SK-N-SH (cell line): ENCODE measurements at regions not wholly inside any gene's neighbourhood (a gene's known extent, or its start where the extent isn't known, plus 50 kb on each side); places are given as distances from the start of the nearest gene placed in this dataset.

Source experiments
- CTCF ChIA-PET: fragments of 300-600, 350-600 bp; formaldehyde crosslinking; extraction: SDS; loops from one replicate; lab custom pipeline; 2021; lab: Yijun Ruan, JAX
- POLR2A ChIA-PET: fragments of 350-600 bp; sonication (Branson Sonifier 250); formaldehyde crosslinking; extraction: SDS; loops from one replicate; lab custom pipeline; 2020; ENCODE audit warnings: antibody characterized with exemption, inconsistent platforms; lab: Yijun Ruan, JAX
- DNase-seq: peaks from one replicate; pipeline ENCODE4 v3.0.0; 2012
- H2AFZ ChIP-seq: fragments of 200-600 bp; sonication (generic); 2 replicates; pipeline ENCODE4 v1.8.1; 2016; ENCODE audit warnings: antibody characterized with exemption, mild to moderate bottlenecking, low read depth
- H3F3A ChIP-seq: fragments of 200-600 bp; sonication (generic); replicated peaks from 2 replicates; pipeline ENCODE3; 2016; ENCODE audit warnings: antibody characterized with exemption, mild to moderate bottlenecking; ENCODE audit not compliant: insufficient read depth
- H3K27ac ChIP-seq, 2 experiments: fragments of 200-500 bp in 1 of 2; fragments of 200-600 bp in 1 of 2; sonication (Bioruptor generic) in 1 of 2; sonication (generic), shearing (Covaris generic) in 1 of 2; 2 replicates each; pipeline versions ENCODE4 v1.5.1 to v1.6.1; 2014 to 2016; ENCODE audit warnings: low read depth in 2 of 2, inconsistent platforms in 1 of 2, low read length in 1 of 2, mild to moderate bottlenecking in 1 of 2, mixed read lengths in 1 of 2
- H3K27me3 ChIP-seq: fragments of 200-600 bp; sonication (generic), shearing (Covaris generic); 2 replicates; pipeline ENCODE4 v1.6.1; 2016; ENCODE audit warnings: mixed run types; ENCODE audit not compliant: insufficient read depth
- H3K36me3 ChIP-seq, 2 experiments: fragments of 200-500 bp in 1 of 2; fragments of 200-600 bp in 1 of 2; sonication (Bioruptor generic) in 1 of 2; sonication (generic) in 1 of 2; replicated peaks in 1 of 2; 2 replicates each; pipeline versions ENCODE3 to v1.5.1; 2014 to 2016; ENCODE audit warnings: low read length in 1 of 2, mild to moderate bottlenecking in 1 of 2; ENCODE audit not compliant: insufficient read depth in 2 of 2, control insufficient read depth in 1 of 2
- H3K4me1 ChIP-seq, 2 experiments: fragments of 200-500 bp in 1 of 2; fragments of 200-600 bp in 1 of 2; sonication (Bioruptor generic) in 1 of 2; sonication (generic), shearing (Covaris generic) in 1 of 2; 2 replicates each; pipeline versions ENCODE4 v1.5.1 to v1.6.1; 2014 to 2016; ENCODE audit warnings: low read depth in 1 of 2, low read length in 1 of 2, mixed run types in 1 of 2; ENCODE audit not compliant: insufficient read depth in 2 of 2, control insufficient read depth in 1 of 2
- H3K4me2 ChIP-seq: fragments of 200-600 bp; sonication (generic), shearing (Covaris generic); 2 replicates; pipeline ENCODE4 v1.6.1; 2017; ENCODE audit warnings: mixed run types
- H3K4me3 ChIP-seq, 2 experiments: fragments of 200-500 bp in 1 of 2; fragments of 200-600 bp in 1 of 2; sonication (Bioruptor generic) in 1 of 2; sonication (generic), shearing (Covaris generic) in 1 of 2; 2 replicates each; pipeline versions ENCODE4 v1.5.1 to v1.8.1; 2014 to 2016; ENCODE audit warnings: low read depth in 2 of 2, inconsistent platforms in 1 of 2, low read length in 1 of 2, mild to moderate bottlenecking in 1 of 2, mixed read lengths in 1 of 2, moderate library complexity in 1 of 2
- H3K79me2 ChIP-seq: fragments of 200-600 bp; sonication (generic); 2 replicates; pipeline ENCODE4 v1.8.1; 2017; ENCODE audit warnings: mild to moderate bottlenecking; ENCODE audit not compliant: insufficient read depth
- H3K9ac ChIP-seq: fragments of 200-600 bp; sonication (generic); 2 replicates; pipeline ENCODE4 v1.6.1; 2017; ENCODE audit warnings: mixed run types
- H3K9me2 ChIP-seq: fragments of 200-600 bp; sonication (generic); 2 replicates; pipeline ENCODE4 v1.6.1; 2017; ENCODE audit warnings: mixed run types
- H3K9me3 ChIP-seq: fragments of 200-600 bp; sonication (generic); 2 replicates; pipeline ENCODE4 v1.6.1; 2017; ENCODE audit warnings: mixed run types, mild to moderate bottlenecking, moderate library complexity
- H4K20me1 ChIP-seq: fragments of 200-600 bp; sonication (generic); 2 replicates; pipeline ENCODE4 v1.6.1; 2017; ENCODE audit warnings: mild to moderate bottlenecking, mixed run types; ENCODE audit not compliant: insufficient read depth
- CHD2 ChIP-seq: fragments of 150-350 bp; IDR thresholded peaks from 2 replicates; pipeline ENCODE4 v1.6.1; 2018; ENCODE audit warnings: low read length; ENCODE audit not compliant: partially characterized antibody
- ELF1 ChIP-seq: IDR thresholded peaks from 2 replicates; pipeline ENCODE4 v1.4.0; 2012
- EP300 ChIP-seq, 2 experiments: IDR thresholded peaks; 2 replicates each; pipeline versions ENCODE4 v1.4.0 to v1.6.1; 2012; ENCODE audit warnings: borderline replicate concordance in 1 of 2, low read depth in 1 of 2, low read length in 1 of 2
- EZH2phosphoT487 ChIP-seq: fragments of 200-600 bp; sonication (generic); IDR thresholded peaks from 2 replicates; pipeline ENCODE4 v1.6.1; 2017; ENCODE audit warnings: low read depth, mixed run types, mild to moderate bottlenecking, antibody characterized with exemption, moderate library complexity, borderline replicate concordance
- FOXM1 ChIP-seq: IDR thresholded peaks from 2 replicates; pipeline ENCODE4 v1.4.0; 2012; ENCODE audit warnings: low read depth, mild to moderate bottlenecking
- GABPA ChIP-seq: IDR thresholded peaks from 2 replicates; pipeline ENCODE4 v1.4.0; 2012; ENCODE audit warnings: low read depth, mild to moderate bottlenecking
- GATA2 ChIP-seq: sonication (generic); formaldehyde crosslinking; IDR thresholded peaks from 2 replicates; pipeline ENCODE4 v1.5.0; 2020; ENCODE audit warnings: mild to moderate bottlenecking, missing genetic modification reagents
- IRF3 ChIP-seq: fragments of 150-350 bp; IDR thresholded peaks from 2 replicates; pipeline ENCODE4 v1.6.1; 2016; ENCODE audit warnings: mild to moderate bottlenecking, low read depth, low read length
- JUND ChIP-seq: IDR thresholded peaks from 2 replicates; pipeline ENCODE4 v1.4.0; 2012
- MEF2A ChIP-seq: IDR thresholded peaks from 2 replicates; pipeline ENCODE4 v1.4.0; 2012; ENCODE audit warnings: low read depth, borderline replicate concordance
- MXI1 ChIP-seq: IDR thresholded peaks from 2 replicates; pipeline ENCODE4 v1.6.1; 2012; ENCODE audit warnings: mild to moderate bottlenecking, low read depth, low read length, improper control_type of control experiment
- NFIC ChIP-seq: IDR thresholded peaks from 2 replicates; pipeline ENCODE4 v1.4.0; 2012; ENCODE audit warnings: borderline replicate concordance
- NRF1 ChIP-seq: IDR thresholded peaks from 2 replicates; pipeline ENCODE4 v1.6.1; 2012; ENCODE audit warnings: low read depth, mild to moderate bottlenecking, low read length
- POLR2AphosphoS5 ChIP-seq: IDR thresholded peaks from 2 replicates; pipeline ENCODE4 v1.6.1; 2012; ENCODE audit warnings: low read depth, low read length
- REST ChIP-seq: IDR thresholded peaks from 2 replicates; pipeline ENCODE4 v1.6.1; 2012; ENCODE audit warnings: mild to moderate bottlenecking, low read depth, low read length, moderate library complexity
- RFX5 ChIP-seq: IDR thresholded peaks from 2 replicates; pipeline ENCODE4 v1.6.1; 2012; ENCODE audit warnings: mild to moderate bottlenecking, improper control_type of control experiment, low read length
- TAF1 ChIP-seq: IDR thresholded peaks from 2 replicates; pipeline ENCODE4 v1.6.1; 2012; ENCODE audit warnings: low read depth, mild to moderate bottlenecking, low read length, moderate library complexity, borderline replicate concordance
- TCF12 ChIP-seq: IDR thresholded peaks from 2 replicates; pipeline ENCODE4 v1.4.0; 2012
- TEAD4 ChIP-seq: IDR thresholded peaks from 2 replicates; pipeline ENCODE4 v1.4.0; 2012; ENCODE audit warnings: mild to moderate bottlenecking, borderline replicate concordance; ENCODE audit not compliant: insufficient read depth
- USF1 ChIP-seq: IDR thresholded peaks from 2 replicates; pipeline ENCODE4 v1.4.0; 2012; ENCODE audit warnings: low read depth, borderline replicate concordance
- USF2 ChIP-seq: fragments of 150-350 bp; IDR thresholded peaks from 2 replicates; pipeline ENCODE4 v1.6.1; 2017; ENCODE audit warnings: antibody characterized with exemption, low read length, low read depth, borderline replicate concordance
- YY1 ChIP-seq: IDR thresholded peaks from 2 replicates; pipeline ENCODE4 v1.4.0; 2012; ENCODE audit warnings: low read depth, mild to moderate bottlenecking
- WGBS: methylation state at CpG from one replicate; pipeline ENCODE4 v1.1.6; 2017; ENCODE audit warnings: low lambda C conversion rate; 5-methylcytosine and 5-hydroxymethylcytosine counted together

GRCh38 chr11:37612146-37612545, 1014.1 kb upstream of the RAG2 start (continued):
- TF ChIP-seq NRF1 (no peak), POLR2AphosphoS5 (no peak), FOXM1 (no peak), RFX5 (no peak), CHD2 (no peak), YY1 (no peak), TCF12 (no peak), MEF2A (no peak)

GRCh38 chr11:37605229-37605628, 1007.2 kb upstream of the RAG2 start:
- Histone ChIP-seq H3K9ac (no peak overlapping the region), H3K79me2 (no peaks in the 10 kb centered on the region), H3K4me1 (no peaks in the 10 kb centered on the region), H3K36me3 (no peaks in the 10 kb centered on the region), H3K4me2 (no peak overlapping the region), H3K4me3 (no peak overlapping the region), H3K9me3 (no peaks in the 10 kb centered on the region), H2AFZ (no peak overlapping the region), H3K27me3 (no peaks in the 10 kb centered on the region), H3K9me2 (no peaks in the 10 kb centered on the region), H4K20me1 (no peaks in the 10 kb centered on the region), H3F3A (no peaks in the 10 kb centered on the region), H3K27ac (no peak overlapping the region)
- POLR2A ChIA-PET = no interaction called here
- 3% methylated on average over 1 of the region's 1 CpG for WGBS
- TF ChIP-seq IRF3 = no peak
- TF ChIP-seq EZH2phosphoT487 = no peak
- no peak for TF ChIP-seq USF2
- TF ChIP-seq CHD2 = no peak
- no peak for TF ChIP-seq TAF1
- no peak for TF ChIP-seq NFIC
- no peak for TF ChIP-seq EP300 (IDR thresholded peaks at IDR 0.05; ENCODE audit: borderline replicate concordance in 1 of 2, low read depth in 1 of 2, low read length in 1 of 2)
- no peak for TF ChIP-seq GABPA
- no peak for TF ChIP-seq TCF12
- TF ChIP-seq JUND = no peak
- TF ChIP-seq YY1 = no peak
- no peak for TF ChIP-seq REST
- no peak for TF ChIP-seq POLR2AphosphoS5
- TF ChIP-seq MEF2A = no peak
- TF ChIP-seq USF1 = no peak
- TF ChIP-seq MXI1 = no peak
- no peak for TF ChIP-seq ELF1
- TF ChIP-seq TEAD4 = no peak
- TF ChIP-seq GATA2 = no peak
- CTCF ChIA-PET = no interaction called here
- no peak for DNase-seq
